Tibial nerve (tissue), 4 donors: ENCODE measurements at regions not wholly inside any gene's neighbourhood (a gene's known extent, or its start where the extent isn't known, plus 50 kb on each side); places are given as distances from the start of the nearest gene placed in this dataset.

Experiments used
- DNase-seq, 2 donors: peaks; one replicate each; pipeline ENCODE4 v3.0.0-alpha.2; 2019; ENCODE audit warnings: low spot score in 2 of 2
- H3K27ac ChIP-seq, 4 donors: fragments of 200-600 bp; sonication (generic) in 3 of 4; one replicate each; pipeline ENCODE4 v1.5.1; 2017 to 2019; ENCODE audit warnings: mild to moderate bottlenecking in 1 of 4
- H3K27me3 ChIP-seq, 2 donors: fragments of 200-600 bp; sonication (generic) in 1 of 2; one replicate each; pipeline versions ENCODE4 v1.5.1 to v1.6.0; 2017 to 2019
- H3K36me3 ChIP-seq, 3 donors: fragments of 200-600 bp; sonication (generic); one replicate each; pipeline ENCODE4 v1.5.1; 2018 to 2019
- H3K4me1 ChIP-seq, 4 donors: fragments of 200-600 bp; sonication (generic) in 3 of 4; one replicate each; pipeline ENCODE4 v1.5.1; 2017 to 2019
- H3K4me3 ChIP-seq, 4 donors: fragments of 200-600 bp; sonication (generic) in 3 of 4; one replicate each; pipeline ENCODE4 v1.5.1; 2017 to 2019; ENCODE audit warnings: mild to moderate bottlenecking in 1 of 4, moderate library complexity in 1 of 4
- H3K9me3 ChIP-seq, 4 donors: fragments of 200-600 bp; sonication (generic) in 3 of 4; one replicate each; pipeline ENCODE4 v1.5.1; 2017 to 2019
- CTCF ChIP-seq, 5 experiments: fragments of 200-600 bp in 3 of 5; fragments of 450-650 bp in 2 of 5; sonication (generic) in 3 of 5; IDR thresholded peaks; one replicate each; pipeline ENCODE4 v1.5.1; 2016 to 2019; ENCODE audit warnings: antibody characterized with exemption in 5 of 5, mild to moderate bottlenecking in 3 of 5, moderate library complexity in 2 of 5
- EP300 ChIP-seq, 2 donors: sonication (generic); formaldehyde crosslinking; IDR thresholded peaks; one replicate each; pipeline ENCODE4 v1.6.1; 2017; ENCODE audit warnings: antibody characterized with exemption in 2 of 2, mild to moderate bottlenecking in 1 of 2
- POLR2A ChIP-seq, 2 donors: fragments of 450-650 bp; IDR thresholded peaks; one replicate each; pipeline ENCODE4 v1.6.1; 2017; ENCODE audit warnings: antibody characterized with exemption in 2 of 2, mild to moderate bottlenecking in 2 of 2, moderate library complexity in 2 of 2
- WGBS, 2 donors: methylation state at CpG; one replicate each; pipeline ENCODE4 v1.1.5; 2018; 5-methylcytosine and 5-hydroxymethylcytosine counted together

GRCh38 chr2:7879483-7879835 lies 802.4 kb upstream of the ID2 start:
- WGBS, 2 donors = 91 to 97% methylated on average over 1 of the region's 1 CpG

DNA sequence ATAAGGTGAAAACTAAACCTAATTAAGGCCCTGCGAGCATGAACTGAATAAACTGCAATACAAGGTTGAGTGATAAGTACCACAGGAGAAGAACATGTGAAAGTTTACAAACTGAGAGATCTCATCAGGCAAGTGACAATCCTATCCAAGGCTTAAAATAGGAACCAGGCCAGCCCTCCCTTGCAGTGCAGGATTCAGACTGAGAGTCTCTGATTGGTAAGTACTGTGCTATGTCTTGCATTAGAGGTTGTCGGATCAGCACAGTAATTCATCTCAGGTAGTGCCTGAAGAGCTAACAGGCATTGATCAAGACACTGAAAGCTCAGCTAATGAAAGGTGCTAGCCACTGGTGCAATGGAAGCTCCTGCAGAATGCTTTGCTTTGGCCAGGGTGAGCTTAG lies 801.7 kb upstream of the ID2 start:
- H3K4me1 ChIP-seq = no peaks in the 10 kb centered on the region
- H3K27ac ChIP-seq = no peak overlapping the region
- DNase-seq = no peak
- H3K27me3 ChIP-seq = no peaks in the 10 kb centered on the region
- 96 to 99% methylated on average over 2 of the region's 2 CpGs for WGBS, 2 donors
- no peaks in the 10 kb centered on the region for H3K36me3 ChIP-seq
- TF ChIP-seq CTCF (IDR thresholded peaks at IDR 0.05) (no peak), EP300 (IDR thresholded peaks at IDR 0.05) (no peak), POLR2A (IDR thresholded peaks at IDR 0.05) (no peak)
- H3K9me3 ChIP-seq = no peaks in the 10 kb centered on the region
- H3K4me3 ChIP-seq = no peak overlapping the region

More at GRCh38 chr2:7879483-7879835, 802.4 kb upstream of the ID2 start:
- Histone ChIP-seq H3K4me3 (no peak overlapping the region), H3K4me1 (no peaks in the 10 kb centered on the region), H3K27me3 (no peaks in the 10 kb centered on the region), H3K36me3 (no peaks in the 10 kb centered on the region), H3K27ac (no peak overlapping the region), H3K9me3 (no peaks in the 10 kb centered on the region)
- DNase-seq = no peak
- no peak for TF ChIP-seq EP300 (IDR thresholded peaks at IDR 0.05)
- no peak for TF ChIP-seq POLR2A (IDR thresholded peaks at IDR 0.05)
- no peak for TF ChIP-seq CTCF (IDR thresholded peaks at IDR 0.05)

- DNase-seq = no peak
- TF ChIP-seq EP300 (IDR thresholded peaks at IDR 0.05) (no peak), POLR2A (IDR thresholded peaks at IDR 0.05) (no peak)
- no peaks in the 10 kb centered on the region for H3K9me3 ChIP-seq
- H3K4me3 ChIP-seq = no peak overlapping the region
- H3K27me3 ChIP-seq = no peaks in the 10 kb centered on the region
- no peaks in the 10 kb centered on the region for H3K4me1 ChIP-seq
- H3K36me3 ChIP-seq = no peaks in the 10 kb centered on the region
- no peak overlapping the region for H3K27ac ChIP-seq
- 51 to 59% methylated on average over 2 of the region's 2 CpGs for WGBS, 2 donors
These were observed 801.3 kb upstream of the ID2 start for GRCh38 chr2:7880566-7880965.

DNA sequence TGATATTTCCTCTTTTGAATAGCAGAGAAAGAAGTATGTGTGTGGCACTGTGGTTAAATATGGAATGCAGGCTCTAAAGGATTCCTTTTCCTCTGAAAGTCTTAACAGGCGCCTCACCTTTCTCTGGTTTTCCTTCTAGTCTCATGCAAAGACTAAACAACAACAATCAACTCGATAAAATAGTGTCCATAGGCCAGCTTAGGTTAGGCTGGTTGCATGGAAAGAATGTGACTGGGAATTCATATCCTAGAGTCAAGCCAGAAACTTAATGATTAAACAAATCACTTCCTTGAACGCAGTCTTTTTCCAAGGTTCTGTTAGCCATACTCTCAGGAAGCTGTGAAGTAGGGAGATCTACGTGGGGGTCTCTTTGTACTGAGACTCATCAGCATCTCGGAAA lies 800.8 kb upstream of the ID2 start:
- Histone ChIP-seq H3K27me3 (no peaks in the 10 kb centered on the region), H3K4me1 (no peaks in the 10 kb centered on the region), H3K9me3 (no peaks in the 10 kb centered on the region), H3K27ac (no peak overlapping the region), H3K4me3 (no peak overlapping the region), H3K36me3 (no peaks in the 10 kb centered on the region)
- DNase-seq = no peak
- 41 to 46% methylated on average over 5 of the region's 5 CpGs for WGBS, 2 donors
- TF ChIP-seq CTCF (IDR thresholded peaks at IDR 0.05) (no peak), POLR2A (IDR thresholded peaks at IDR 0.05) (no peak), EP300 (IDR thresholded peaks at IDR 0.05) (no peak)

- Histone ChIP-seq H3K4me1 (no peaks in the 10 kb centered on the region), H3K27ac (no peak overlapping the region), H3K9me3 (no peaks in the 10 kb centered on the region), H3K36me3 (no peaks in the 10 kb centered on the region), H3K27me3 (no peaks in the 10 kb centered on the region), H3K4me3 (no peak overlapping the region)
- 75 to 78% methylated on average over 4 of the region's 4 CpGs for WGBS, 2 donors
- no peak for TF ChIP-seq CTCF (IDR thresholded peaks at IDR 0.05)
- no peak for TF ChIP-seq POLR2A (IDR thresholded peaks at IDR 0.05)
- no peak for TF ChIP-seq EP300 (IDR thresholded peaks at IDR 0.05)
- no peak for DNase-seq
These were observed 800.4 kb upstream of the ID2 start for GRCh38 chr2:7881466-7881865.

GRCh38 chr2:7882296-7882695 lies 799.6 kb upstream of the ID2 start:
- Histone ChIP-seq H3K9me3 (no peaks in the 10 kb centered on the region), H3K27me3 (no peaks in the 10 kb centered on the region), H3K4me3 (no peak overlapping the region), H3K36me3 (no peaks in the 10 kb centered on the region), H3K4me1 (no peaks in the 10 kb centered on the region), H3K27ac (no peak overlapping the region)
- DNase-seq = no peak
- TF ChIP-seq EP300 (IDR thresholded peaks at IDR 0.05) = no peak
- TF ChIP-seq CTCF (IDR thresholded peaks at IDR 0.05) = no peak
- TF ChIP-seq POLR2A (IDR thresholded peaks at IDR 0.05) = no peak
